H9 (cell line): ENCODE measurements at regions not wholly inside any gene's neighbourhood (a gene's known extent, or its start where the extent isn't known, plus 50 kb on each side); places are given as distances from the start of the nearest gene placed in this dataset.

Source experiments
- DNase-seq: peaks from one replicate; pipeline ENCODE4 v3.0.0-alpha.2; 2017
- H2AFZ ChIP-seq: one replicate; pipeline ENCODE4 v1.6.1; 2013; ENCODE audit warnings: mild to moderate bottlenecking, low read length, control low read depth, moderate library complexity
- H2AK5ac ChIP-seq: 2 replicates; pipeline ENCODE4 v1.6.1; 2013; ENCODE audit warnings: low read length, control low read depth, mixed read lengths; ENCODE audit not compliant: insufficient read length
- H2BK120ac ChIP-seq: one replicate; pipeline ENCODE4 v1.6.1; 2013; ENCODE audit warnings: low read depth, mild to moderate bottlenecking, low read length, control low read depth, inconsistent platforms; ENCODE audit not compliant: poor library complexity, severe bottlenecking
- H2BK12ac ChIP-seq: 2 replicates; pipeline ENCODE4 v1.6.1; 2013; ENCODE audit warnings: low read length, control low read depth, mixed read lengths, low read depth; ENCODE audit not compliant: insufficient read length
- H2BK15ac ChIP-seq: 2 replicates; pipeline ENCODE4 v1.6.1; 2013; ENCODE audit warnings: low read depth, low read length, control low read depth
- H2BK20ac ChIP-seq: one replicate; pipeline ENCODE4 v1.6.1; 2013; ENCODE audit warnings: low read depth, mild to moderate bottlenecking, low read length, control low read depth, inconsistent platforms; ENCODE audit not compliant: poor library complexity, severe bottlenecking
- H2BK5ac ChIP-seq: 2 replicates; pipeline ENCODE4 v1.6.1; 2013; ENCODE audit warnings: low read length, control low read depth, mixed read lengths; ENCODE audit not compliant: insufficient read length
- H3K14ac ChIP-seq: 2 replicates; pipeline ENCODE4 v1.6.1; 2013; ENCODE audit warnings: low read length, control low read depth; ENCODE audit not compliant: insufficient read depth
- H3K18ac ChIP-seq: 2 replicates; pipeline ENCODE4 v1.6.1; 2013; ENCODE audit warnings: low read depth, mild to moderate bottlenecking, mixed read lengths, low read length, control low read depth; ENCODE audit not compliant: insufficient read length
- H3K23ac ChIP-seq: 2 replicates; pipeline ENCODE4 v1.6.1; 2013; ENCODE audit warnings: low read length, control low read depth, mixed read lengths, low read depth; ENCODE audit not compliant: insufficient read length
- H3K23me2 ChIP-seq: 2 replicates; pipeline ENCODE4 v1.6.1; 2013; ENCODE audit warnings: low read depth, mild to moderate bottlenecking, mixed read lengths, low read length, control low read depth; ENCODE audit not compliant: insufficient read length, poor library complexity, severe bottlenecking
- H3K27ac ChIP-seq: 2 replicates; pipeline ENCODE4 v1.5.1; 2013; ENCODE audit warnings: low read length, control low read depth, mixed read lengths, low read depth; ENCODE audit not compliant: insufficient read length
- H3K27me3 ChIP-seq: 2 replicates; pipeline ENCODE4 v1.6.1; 2013; ENCODE audit warnings: low read length, control low read depth, inconsistent platforms; ENCODE audit not compliant: insufficient read depth
- H3K4ac ChIP-seq: 2 replicates; pipeline ENCODE4 v1.6.1; 2013; ENCODE audit warnings: low read depth, mild to moderate bottlenecking, control low read depth, inconsistent platforms, low read length, moderate library complexity
- H3K4me1 ChIP-seq: 2 replicates; pipeline ENCODE4 v1.6.1; 2013; ENCODE audit warnings: low read length, control low read depth, inconsistent platforms; ENCODE audit not compliant: insufficient read depth
- H3K4me2 ChIP-seq: 2 replicates; pipeline ENCODE4 v1.6.1; 2013; ENCODE audit warnings: low read length, control low read depth, mixed read lengths; ENCODE audit not compliant: insufficient read length, insufficient read depth
- H3K56ac ChIP-seq: 2 replicates; pipeline ENCODE4 v1.6.1; 2013; ENCODE audit warnings: low read depth, mild to moderate bottlenecking, mixed read lengths, low read length, control low read depth; ENCODE audit not compliant: insufficient read length
- H3K79me1 ChIP-seq: 2 replicates; pipeline ENCODE4 v1.6.1; 2013; ENCODE audit warnings: low read depth, mild to moderate bottlenecking, moderate library complexity, low read length, control low read depth, inconsistent platforms; ENCODE audit not compliant: insufficient read depth, poor library complexity, severe bottlenecking
- H3K79me2 ChIP-seq: 2 replicates; pipeline ENCODE4 v1.6.1; 2013; ENCODE audit warnings: low read length, control low read depth, inconsistent platforms; ENCODE audit not compliant: insufficient read depth
- H3K9ac ChIP-seq: 2 replicates; pipeline ENCODE4 v1.6.1; 2013; ENCODE audit warnings: low read length, control low read depth, mixed read lengths; ENCODE audit not compliant: insufficient read length; ENCODE audit errors: extremely low read depth
- H3K9me3 ChIP-seq: one replicate; pipeline ENCODE4 v1.6.1; 2013; ENCODE audit warnings: low read depth, low read length, inconsistent platforms; ENCODE audit not compliant: control insufficient read depth
- H3T11ph ChIP-seq: one replicate; pipeline ENCODE4 v1.6.1; 2013; ENCODE audit warnings: mild to moderate bottlenecking, low read length, control low read depth, inconsistent platforms
- H4K20me1 ChIP-seq: one replicate; pipeline ENCODE4 v1.6.1; 2013; ENCODE audit not compliant: control insufficient read depth, insufficient read length, insufficient read depth
- H4K5ac ChIP-seq: 2 replicates; pipeline ENCODE4 v1.6.1; 2013; ENCODE audit warnings: low read depth, mild to moderate bottlenecking, mixed read lengths, low read length, control low read depth; ENCODE audit not compliant: insufficient read length
- H4K8ac ChIP-seq: replicated peaks from 2 replicates; pipeline ENCODE4 v1.6.1; 2013; ENCODE audit warnings: low read length, control low read depth, mixed read lengths, low read depth; ENCODE audit not compliant: insufficient read length
- H4K91ac ChIP-seq: 2 replicates; pipeline ENCODE4 v1.6.1; 2013; ENCODE audit warnings: low read depth, mild to moderate bottlenecking, moderate library complexity, mixed read lengths, low read length, control low read depth; ENCODE audit not compliant: insufficient read length
- H3K27ac Mint-ChIP-seq, 3 experiments: 2 replicates in 2 of 3; 3 replicates in 1 of 3; pipeline ENCODE4 v1.8.0; 2020 to 2021; ENCODE audit warnings: mixed read lengths in 3 of 3, mild to moderate bottlenecking in 1 of 3, moderate library complexity in 1 of 3
- H3K27me3 Mint-ChIP-seq: 2 replicates; pipeline ENCODE4 v1.8.0; 2021; ENCODE audit warnings: low read depth, mild to moderate bottlenecking, moderate library complexity, mixed read lengths
- H3K36me3 Mint-ChIP-seq, 3 experiments: 2 replicates in 2 of 3; 3 replicates in 1 of 3; pipeline ENCODE4 v1.8.0; 2020 to 2021; ENCODE audit warnings: low read depth in 3 of 3, mixed read lengths in 3 of 3; ENCODE audit not compliant: insufficient read depth in 1 of 3
- H3K4me1 Mint-ChIP-seq, 2 experiments: 2 replicates each; pipeline ENCODE4 v1.8.0; 2020; ENCODE audit warnings: mixed read lengths in 2 of 2
- H3K4me3 Mint-ChIP-seq, 2 experiments: 2 replicates in 1 of 2; 3 replicates in 1 of 2; pipeline ENCODE4 v1.8.0; 2020 to 2021; ENCODE audit warnings: mild to moderate bottlenecking in 2 of 2, mixed read lengths in 2 of 2, moderate library complexity in 1 of 2
- H3K9me3 Mint-ChIP-seq, 2 experiments: 2 replicates in 1 of 2; 3 replicates in 1 of 2; pipeline ENCODE4 v1.8.0; 2020; ENCODE audit warnings: mild to moderate bottlenecking in 2 of 2, mixed read lengths in 2 of 2, moderate library complexity in 1 of 2
- CTCF ChIP-seq: fragments of 200-600 bp; sonication (generic); conservative IDR thresholded peaks from 3 replicates; pipeline ENCODE4 v1.8.0; 2021; ENCODE audit warnings: antibody characterized with exemption, mild to moderate bottlenecking
- WGBS: extraction: QIAGEN DNeasy Blood & Tissue Kit; methylation state at CpG from one replicate; pipeline ENCODE4 v1.1.7; 2013; ENCODE audit warnings: missing lambda C conversion rate, low lambda C conversion rate, mixed read lengths; ENCODE audit not compliant: insufficient read length; ENCODE audit errors: extremely low coverage; 5-methylcytosine and 5-hydroxymethylcytosine counted together

DNA sequence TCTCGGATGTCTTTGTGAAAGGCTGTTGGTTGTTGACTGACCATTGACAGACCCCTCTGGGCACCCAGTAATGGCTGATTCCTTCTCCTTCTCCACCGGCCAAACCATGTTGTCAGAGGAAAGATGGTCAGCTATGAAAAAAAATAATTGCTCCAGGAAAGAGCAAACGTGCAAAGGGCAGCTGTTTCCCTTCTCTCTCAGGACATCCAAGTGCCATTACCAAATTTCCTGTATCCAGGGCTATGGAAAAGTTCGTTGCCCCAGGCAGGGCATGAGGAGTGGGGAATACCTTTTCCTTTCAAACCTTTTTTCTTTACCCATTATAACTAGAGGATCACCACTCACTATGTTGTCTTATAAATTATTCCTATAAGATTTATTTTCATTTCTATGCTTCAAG is 321.5 kb upstream of the HNRNPA3 start:
- Mint-ChIP-seq H3K27me3 (no peaks in the 10 kb centered on the region), H3K4me3 (no peak overlapping the region), H3K36me3 (no peaks in the 10 kb centered on the region), H3K4me1 (no peaks in the 10 kb centered on the region), H3K9me3 (no peaks in the 10 kb centered on the region), H3K27ac (no peak overlapping the region)
- H3K79me2 ChIP-seq: no peaks in the 10 kb centered on the region
- no peak overlapping the region for H2AK5ac ChIP-seq
- H3K9ac ChIP-seq: no peak overlapping the region
- H2BK12ac ChIP-seq: no peak overlapping the region
- no peaks in the 10 kb centered on the region for H3K4me1 ChIP-seq
- H3K18ac ChIP-seq: no peak overlapping the region
- no peak overlapping the region for H4K91ac ChIP-seq
- H2BK5ac ChIP-seq: no peak overlapping the region
- no peaks in the 10 kb centered on the region for H3K79me1 ChIP-seq
- no peak overlapping the region for H4K8ac ChIP-seq
- no peaks in the 10 kb centered on the region for H3K23me2 ChIP-seq
- H2BK15ac ChIP-seq: no peak overlapping the region
- no peaks in the 10 kb centered on the region for H3K27me3 ChIP-seq
- H2AFZ ChIP-seq: no peak overlapping the region
- no peak overlapping the region for H3K56ac ChIP-seq
- H3K23ac ChIP-seq: no peak overlapping the region
- no peaks in the 10 kb centered on the region for H3K9me3 ChIP-seq
- no peak overlapping the region for H2BK120ac ChIP-seq
- H3K14ac ChIP-seq: no peak overlapping the region
- H3K27ac ChIP-seq: no peak overlapping the region
- no CpG with 5 or more reads among the region's 4 CpGs for WGBS
- H3T11ph ChIP-seq: no peak overlapping the region
- DNase-seq: no peak
- no peak overlapping the region for H2BK20ac ChIP-seq
- TF ChIP-seq CTCF: no peak
- H3K4ac ChIP-seq: no peak overlapping the region
- no peak overlapping the region for H3K4me2 ChIP-seq
- H4K20me1 ChIP-seq: no peaks in the 10 kb centered on the region
- no peak overlapping the region for H4K5ac ChIP-seq
